ENCODE measurements at regions not wholly inside any gene's neighbourhood (a gene's known extent, or its start where the extent isn't known, plus 50 kb on each side); places are given as distances from the start of the nearest gene placed in this dataset.
"Not testable (repeated sequence)": the region's sequence is repeated elsewhere in the genome, so short reads cannot be mapped to it uniquely, and the experiment has no call there.

- no peak for DNase-seq (ENCODE audit: low read depth, low spot score)
Observed at GRCh38 chr5:45057564-45057963, 248.8 kb downstream of the MRPS30 start.

- DNase-seq (ENCODE audit: low read depth, low spot score) = no peak
Observed at GRCh38 chr5:45060724-45061123, 252.0 kb downstream of the MRPS30 start.

- DNase-seq (ENCODE audit: low read depth, low spot score) = no peak
Observed at GRCh38 chr5:45062044-45062443, 253.3 kb downstream of the MRPS30 start.

GRCh38 chr5:45081082-45081481 is 272.3 kb downstream of the MRPS30 start:
- no peak for DNase-seq (ENCODE audit: low read depth, low spot score)

- no peak for DNase-seq (ENCODE audit: low read depth, low spot score)
Observed at GRCh38 chr5:45089870-45090269, 281.1 kb downstream of the MRPS30 start.

- no peak for DNase-seq (ENCODE audit: low read depth, low spot score)
Observed at GRCh38 chr5:45093377-45093776, 284.6 kb downstream of the MRPS30 start.

- no peak for DNase-seq (ENCODE audit: low read depth, low spot score)
Observed at GRCh38 chr5:45094876-45095440, 286.2 kb downstream of the MRPS30 start.

- DNase-seq (ENCODE audit: low read depth, low spot score) = no peak
Observed at GRCh38 chr5:45098483-45098882, 289.7 kb downstream of the MRPS30 start.

GRCh38 chr5:45101146-45101545 is 292.4 kb downstream of the MRPS30 start:
- no peak for DNase-seq (ENCODE audit: low read depth, low spot score)

- DNase-seq (ENCODE audit: low read depth, low spot score) = no peak
Observed at GRCh38 chr5:45105491-45105994, 296.8 kb downstream of the MRPS30 start.

GRCh38 chr5:45109062-45109461 is 300.3 kb downstream of the MRPS30 start:
- no peak for DNase-seq (ENCODE audit: low read depth, low spot score)

GRCh38 chr5:45109636-45110035 is 300.9 kb downstream of the MRPS30 start:
- no peak for DNase-seq (ENCODE audit: low read depth, low spot score)

- DNase-seq (ENCODE audit: low read depth, low spot score) = no peak
Observed at GRCh38 chr5:45110399-45110798, 301.7 kb downstream of the MRPS30 start.

- no peak for DNase-seq (ENCODE audit: low read depth, low spot score)
Observed at GRCh38 chr5:45113726-45114125, 305.0 kb downstream of the MRPS30 start.

GRCh38 chr5:45132972-45133371 is 324.2 kb downstream of the MRPS30 start:
- DNase-seq (ENCODE audit: low read depth, low spot score) = no peak

- no peak for DNase-seq (ENCODE audit: low read depth, low spot score)
Observed at GRCh38 chr5:45162974-45163373, 354.2 kb downstream of the MRPS30 start.

- DNase-seq (ENCODE audit: low read depth, low spot score) = no peak
Observed at GRCh38 chr5:45171563-45171962, 362.8 kb downstream of the MRPS30 start.

GRCh38 chr5:45172634-45173033 is 363.9 kb downstream of the MRPS30 start:
- not testable (repeated sequence) for DNase-seq (ENCODE audit: low read depth, low spot score)

- DNase-seq (ENCODE audit: low read depth, low spot score) = no peak
Observed at GRCh38 chr5:45179686-45180085, 370.9 kb downstream of the MRPS30 start.

GRCh38 chr5:45189042-45189441 is 380.3 kb downstream of the MRPS30 start:
- no peak for DNase-seq (ENCODE audit: low read depth, low spot score)

- DNase-seq (ENCODE audit: low read depth, low spot score) = no peak
Observed at GRCh38 chr5:45189481-45189880, 380.7 kb downstream of the MRPS30 start.

- DNase-seq (ENCODE audit: low read depth, low spot score) = no peak
Observed at GRCh38 chr5:45195026-45195425, 386.3 kb downstream of the MRPS30 start.
